ENCODE measurements at regions not wholly inside any gene's neighbourhood (a gene's known extent, or its start where the extent isn't known, plus 50 kb on each side); places are given as distances from the start of the nearest gene placed in this dataset.

- Histone ChIP-seq H3K27ac (ENCODE audit: low read depth, low read length) (no peak overlapping the region), H3K9me3 (ENCODE audit: insufficient read depth, low read depth, low read length) (no peaks in the 10 kb centered on the region), H3K4me1 (ENCODE audit: insufficient read depth, low read length) (no peaks in the 10 kb centered on the region), H3K27me3 (ENCODE audit: insufficient read depth, low read length) (no peaks in the 10 kb centered on the region), H3K36me3 (ENCODE audit: insufficient read depth, low read length) (no peaks in the 10 kb centered on the region), H3K4me3 (ENCODE audit: low read length) (no peak overlapping the region), H3K9ac (ENCODE audit: low read depth, low read length) (no peak overlapping the region)
- WGBS, result 88% methylated on average over 5 of the region's 5 CpGs
Observed at GRCh38 chr2:19051203-19051831, 307.1 kb downstream of the OSR1 start.

- Histone ChIP-seq H3K4me3 (ENCODE audit: low read length) (no peak overlapping the region), H3K9ac (ENCODE audit: low read depth, low read length) (no peak overlapping the region), H3K27ac (ENCODE audit: low read depth, low read length) (no peak overlapping the region), H3K4me1 (ENCODE audit: insufficient read depth, low read length) (no peaks in the 10 kb centered on the region), H3K36me3 (ENCODE audit: insufficient read depth, low read length) (no peaks in the 10 kb centered on the region), H3K9me3 (ENCODE audit: insufficient read depth, low read depth, low read length) (no peaks in the 10 kb centered on the region), H3K27me3 (ENCODE audit: insufficient read depth, low read length) (no peaks in the 10 kb centered on the region)
Observed at GRCh38 chr2:19050354-19050753, 308.1 kb downstream of the OSR1 start.

DNA sequence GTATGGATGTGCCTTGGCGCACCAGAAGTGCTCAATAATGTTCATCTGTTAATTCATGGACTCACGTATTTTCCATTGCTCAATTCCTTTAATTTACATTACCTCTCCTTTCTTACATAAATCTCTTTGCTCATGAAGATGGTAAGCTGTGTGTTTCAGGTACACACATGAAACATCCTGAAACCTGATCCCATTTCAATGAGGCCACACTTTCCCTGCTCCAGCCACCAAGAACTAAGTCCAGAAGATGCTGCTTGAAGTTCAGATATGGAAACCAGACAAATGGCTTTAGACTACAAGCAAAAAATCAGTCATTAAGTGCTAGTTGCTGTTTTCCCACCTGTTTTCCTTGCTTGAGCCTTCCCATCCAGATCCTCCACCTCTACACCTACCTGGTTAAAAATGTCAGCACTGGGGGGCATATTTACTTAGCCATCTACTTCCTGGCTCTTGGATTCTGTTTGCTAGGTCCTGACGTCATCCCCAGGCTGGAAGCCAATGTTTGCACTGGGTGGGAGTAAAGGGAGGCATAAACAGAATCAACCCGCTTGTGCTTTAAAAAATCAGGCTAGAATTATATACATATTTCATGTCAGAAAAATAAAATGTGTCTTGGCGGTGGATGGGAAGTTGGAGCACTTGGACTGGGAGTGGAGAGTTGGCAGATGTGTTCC lies 309.7 kb downstream of the OSR1 start:
- Histone ChIP-seq H3K27me3 (ENCODE audit: insufficient read depth, low read length) (no peaks in the 10 kb centered on the region), H3K4me1 (ENCODE audit: insufficient read depth, low read length) (no peaks in the 10 kb centered on the region), H3K27ac (ENCODE audit: low read depth, low read length) (no peak overlapping the region), H3K9ac (ENCODE audit: low read depth, low read length) (no peak overlapping the region), H3K4me3 (ENCODE audit: low read length) (no peak overlapping the region), H3K36me3 (ENCODE audit: insufficient read depth, low read length) (no peaks in the 10 kb centered on the region), H3K9me3 (ENCODE audit: insufficient read depth, low read depth, low read length) (no peaks in the 10 kb centered on the region)
- WGBS, result 90% methylated on average over 4 of the region's 5 CpGs

DNA sequence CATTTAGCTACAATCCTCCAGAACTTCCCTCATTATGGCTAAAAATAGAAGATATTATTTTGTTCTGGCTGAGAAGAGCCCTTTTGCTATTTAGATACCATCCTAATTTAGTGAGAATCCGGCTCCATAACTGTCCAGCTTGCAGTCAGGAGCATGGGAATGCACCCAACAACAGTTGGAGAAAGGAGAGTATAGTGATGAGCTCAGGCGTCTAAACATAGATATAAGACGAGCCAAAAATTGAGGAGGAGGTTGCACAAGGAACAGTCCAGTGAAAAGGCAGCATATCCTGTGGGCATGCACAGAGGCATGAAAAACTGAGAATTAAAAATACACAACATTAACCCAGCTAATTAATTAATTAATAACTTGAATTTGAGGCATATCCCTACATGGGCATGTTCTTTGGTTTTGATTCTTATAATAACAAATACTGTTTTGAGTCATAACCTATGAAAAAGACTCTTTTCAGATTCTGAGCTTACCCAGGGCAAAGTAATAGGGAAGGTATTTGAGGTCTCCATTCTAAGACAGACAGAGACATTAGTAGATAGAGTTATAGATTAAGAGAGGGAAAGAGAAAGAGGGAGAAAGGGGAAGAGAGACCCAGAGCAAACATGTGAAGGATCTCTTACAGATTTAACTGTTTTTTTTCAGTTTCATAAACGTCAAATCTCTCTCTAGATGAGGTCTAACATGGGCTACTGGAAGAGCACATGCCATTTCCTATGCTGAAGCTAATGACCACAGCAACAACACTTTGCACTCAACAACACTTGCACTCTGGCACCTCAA lies 311.2 kb downstream of the OSR1 start:
- Histone ChIP-seq H3K9ac (ENCODE audit: low read depth, low read length) (no peak overlapping the region), H3K27ac (ENCODE audit: low read depth, low read length) (no peak overlapping the region)
- 92% methylated on average over 4 of the region's 4 CpGs for WGBS

DNA sequence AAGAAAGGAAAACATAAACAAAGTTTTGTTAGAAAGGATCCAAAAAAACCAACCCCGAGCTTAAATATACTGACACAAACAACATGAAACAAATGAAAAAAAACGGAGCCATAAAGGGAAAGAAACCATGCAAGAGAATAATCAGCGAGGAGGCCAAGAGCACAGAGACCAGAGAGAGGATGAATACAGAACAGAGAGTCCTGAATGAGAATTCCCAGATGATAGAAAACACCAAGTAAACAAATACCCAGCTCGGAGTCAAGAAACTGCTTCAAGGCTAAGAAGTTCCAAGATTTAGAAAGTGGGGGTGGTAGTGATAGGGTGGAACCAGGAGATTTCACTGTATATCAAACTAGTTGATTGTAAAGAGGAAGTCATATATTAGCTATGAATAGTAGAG lies 313.3 kb downstream of the OSR1 start:
- WGBS, result 89% methylated on average over 4 of the region's 4 CpGs
- H3K27ac ChIP-seq (ENCODE audit: low read depth, low read length), result no peak overlapping the region
- H3K4me3 ChIP-seq (ENCODE audit: low read length), result no peak overlapping the region

More for the DNA sequence above, 311.2 kb downstream of the OSR1 start:
- H3K4me1 ChIP-seq (ENCODE audit: insufficient read depth, low read length), result no peaks in the 10 kb centered on the region
- H3K4me3 ChIP-seq (ENCODE audit: low read length), result no peak overlapping the region
- no peaks in the 10 kb centered on the region for H3K27me3 ChIP-seq (ENCODE audit: insufficient read depth, low read length)
- no peaks in the 10 kb centered on the region for H3K36me3 ChIP-seq (ENCODE audit: insufficient read depth, low read length)
- no peaks in the 10 kb centered on the region for H3K9me3 ChIP-seq (ENCODE audit: insufficient read depth, low read depth, low read length)

GRCh38 chr2:19043893-19044292 lies 314.5 kb downstream of the OSR1 start:
- Histone ChIP-seq H3K27me3 (ENCODE audit: insufficient read depth, low read length) (no peaks in the 10 kb centered on the region), H3K9me3 (ENCODE audit: insufficient read depth, low read depth, low read length) (no peaks in the 10 kb centered on the region), H3K4me3 (ENCODE audit: low read length) (no peak overlapping the region), H3K9ac (ENCODE audit: low read depth, low read length) (no peak overlapping the region), H3K36me3 (ENCODE audit: insufficient read depth, low read length) (no peaks in the 10 kb centered on the region), H3K4me1 (ENCODE audit: insufficient read depth, low read length) (no peaks in the 10 kb centered on the region), H3K27ac (ENCODE audit: low read depth, low read length) (no peak overlapping the region)
- 100% methylated on average over 1 of the region's 2 CpGs for WGBS

More for the DNA sequence above, 313.3 kb downstream of the OSR1 start:
- Histone ChIP-seq H3K4me1 (ENCODE audit: insufficient read depth, low read length) (no peaks in the 10 kb centered on the region), H3K36me3 (ENCODE audit: insufficient read depth, low read length) (no peaks in the 10 kb centered on the region), H3K9ac (ENCODE audit: low read depth, low read length) (no peak overlapping the region), H3K9me3 (ENCODE audit: insufficient read depth, low read depth, low read length) (no peaks in the 10 kb centered on the region), H3K27me3 (ENCODE audit: insufficient read depth, low read length) (no peaks in the 10 kb centered on the region)

DNA sequence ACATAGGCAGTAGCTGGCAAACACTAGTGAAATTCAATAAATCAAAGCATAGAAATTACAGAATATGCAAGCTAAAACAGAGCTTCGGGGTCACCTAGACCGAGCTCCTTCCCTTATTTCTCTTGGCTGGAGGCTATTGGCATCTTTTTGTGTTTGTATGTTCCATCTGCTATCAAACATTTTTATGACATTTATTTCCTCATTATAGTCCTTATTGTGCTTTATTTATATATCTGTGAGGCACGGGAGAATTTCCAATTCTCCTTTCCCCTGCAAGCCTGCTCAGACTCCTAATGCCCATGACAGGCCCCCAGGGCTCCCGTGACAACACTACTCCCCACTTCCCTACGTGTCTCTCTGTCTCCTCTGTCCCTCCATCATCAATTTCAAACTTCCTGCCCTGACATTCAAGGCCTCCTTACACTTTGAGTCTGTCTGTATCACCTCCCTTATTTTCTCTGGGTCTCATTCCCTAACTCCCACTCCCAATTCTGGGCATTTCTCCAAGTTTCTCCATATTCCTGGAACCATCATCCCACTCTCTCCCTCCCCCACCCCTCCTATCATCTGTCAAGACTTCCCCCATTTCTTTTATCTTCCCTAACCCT lies 316.9 kb downstream of the OSR1 start:
- Histone ChIP-seq H3K9ac (ENCODE audit: low read depth, low read length) (no peak overlapping the region), H3K27me3 (ENCODE audit: insufficient read depth, low read length) (no peaks in the 10 kb centered on the region), H3K4me1 (ENCODE audit: insufficient read depth, low read length) (no peaks in the 10 kb centered on the region), H3K4me3 (ENCODE audit: low read length) (no peak overlapping the region), H3K27ac (ENCODE audit: low read depth, low read length) (no peak overlapping the region), H3K36me3 (ENCODE audit: insufficient read depth, low read length) (no peaks in the 10 kb centered on the region), H3K9me3 (ENCODE audit: insufficient read depth, low read depth, low read length) (no peaks in the 10 kb centered on the region)
- WGBS, result 88% methylated on average over 4 of the region's 5 CpGs

GRCh38 chr2:19038071-19039015 lies 320.1 kb downstream of the OSR1 start:
- Histone ChIP-seq H3K4me3 (ENCODE audit: low read length) (no peak overlapping the region), H3K36me3 (ENCODE audit: insufficient read depth, low read length) (no peaks in the 10 kb centered on the region), H3K27ac (ENCODE audit: low read depth, low read length) (no peak overlapping the region), H3K4me1 (ENCODE audit: insufficient read depth, low read length) (no peaks in the 10 kb centered on the region), H3K27me3 (ENCODE audit: insufficient read depth, low read length) (no peaks in the 10 kb centered on the region), H3K9me3 (ENCODE audit: insufficient read depth, low read depth, low read length) (no peaks in the 10 kb centered on the region), H3K9ac (ENCODE audit: low read depth, low read length) (no peak overlapping the region)
- 86% methylated on average over 3 of the region's 3 CpGs for WGBS

- H3K27me3 ChIP-seq (ENCODE audit: insufficient read depth, low read length), result no peaks in the 10 kb centered on the region
- no peaks in the 10 kb centered on the region for H3K36me3 ChIP-seq (ENCODE audit: insufficient read depth, low read length)
- H3K4me1 ChIP-seq (ENCODE audit: insufficient read depth, low read length), result no peaks in the 10 kb centered on the region
- H3K9ac ChIP-seq (ENCODE audit: low read depth, low read length), result no peak overlapping the region
- no peak overlapping the region for H3K4me3 ChIP-seq (ENCODE audit: low read length)
- H3K27ac ChIP-seq (ENCODE audit: low read depth, low read length), result no peak overlapping the region
- H3K9me3 ChIP-seq (ENCODE audit: insufficient read depth, low read depth, low read length), result no peaks in the 10 kb centered on the region
Observed at GRCh38 chr2:19036091-19036490, 322.3 kb downstream of the OSR1 start.

- 90% methylated on average over 3 of the region's 3 CpGs for WGBS
- no peaks in the 10 kb centered on the region for H3K27me3 ChIP-seq (ENCODE audit: insufficient read depth, low read length)
- no peaks in the 10 kb centered on the region for H3K9me3 ChIP-seq (ENCODE audit: insufficient read depth, low read depth, low read length)
Observed at GRCh38 chr2:19035238-19035637, 323.2 kb downstream of the OSR1 start.

More at GRCh38 chr2:19035238-19035637, 323.2 kb downstream of the OSR1 start:
- no peak overlapping the region for H3K4me3 ChIP-seq (ENCODE audit: low read length)
- H3K4me1 ChIP-seq (ENCODE audit: insufficient read depth, low read length), result no peaks in the 10 kb centered on the region
- no peaks in the 10 kb centered on the region for H3K36me3 ChIP-seq (ENCODE audit: insufficient read depth, low read length)
- no peak overlapping the region for H3K9ac ChIP-seq (ENCODE audit: low read depth, low read length)
- no peak overlapping the region for H3K27ac ChIP-seq (ENCODE audit: low read depth, low read length)

Measured in HUES64 (cell line).